ENCODE measurements at regions not wholly inside any gene's neighbourhood (a gene's known extent, or its start where the extent isn't known, plus 50 kb on each side); places are given as distances from the start of the nearest gene placed in this dataset.

DNA sequence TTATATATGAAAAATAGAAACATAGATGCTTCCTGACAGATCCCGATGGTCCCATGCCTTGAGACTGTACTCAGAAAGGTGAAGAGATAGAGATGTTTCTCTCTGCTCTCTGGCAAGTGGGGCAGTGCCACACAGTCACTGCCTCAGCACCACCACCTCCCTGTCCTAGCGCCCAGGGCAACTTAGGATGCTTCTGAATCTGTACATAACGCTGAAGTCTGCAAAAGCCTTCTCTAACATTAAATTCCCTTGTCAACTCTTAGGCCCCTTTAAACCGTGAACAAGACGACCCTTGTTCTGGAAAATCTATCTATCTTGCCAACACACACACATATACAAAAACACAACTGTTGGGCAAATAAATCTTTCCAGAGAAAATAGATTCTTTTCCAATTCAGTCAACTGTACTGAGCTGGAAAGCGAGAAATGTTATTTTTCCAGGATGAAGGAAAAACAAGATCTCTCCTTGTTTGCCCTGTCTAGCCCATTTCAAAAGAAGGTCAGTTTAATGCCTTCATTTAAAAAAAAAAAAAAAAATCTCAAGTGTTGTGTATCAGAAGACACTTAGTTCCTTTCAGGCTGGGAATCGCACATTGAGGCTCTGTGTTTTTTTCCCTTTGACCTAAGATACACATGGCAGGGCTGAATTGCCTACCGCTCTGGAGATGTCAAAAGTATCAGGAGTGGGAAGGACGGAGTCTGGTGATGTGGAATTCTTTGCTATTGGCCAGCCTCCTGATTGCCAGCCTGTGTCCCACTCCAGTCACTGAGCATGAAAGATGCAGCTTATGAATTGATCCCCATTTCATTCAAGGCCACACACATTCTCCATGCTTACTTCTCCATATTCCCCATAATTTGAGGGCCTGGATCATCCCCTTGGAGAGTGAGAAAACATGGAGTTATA is 241.4 kb downstream of the LACC1 start:
- TF ChIP-seq, protein P1, sequence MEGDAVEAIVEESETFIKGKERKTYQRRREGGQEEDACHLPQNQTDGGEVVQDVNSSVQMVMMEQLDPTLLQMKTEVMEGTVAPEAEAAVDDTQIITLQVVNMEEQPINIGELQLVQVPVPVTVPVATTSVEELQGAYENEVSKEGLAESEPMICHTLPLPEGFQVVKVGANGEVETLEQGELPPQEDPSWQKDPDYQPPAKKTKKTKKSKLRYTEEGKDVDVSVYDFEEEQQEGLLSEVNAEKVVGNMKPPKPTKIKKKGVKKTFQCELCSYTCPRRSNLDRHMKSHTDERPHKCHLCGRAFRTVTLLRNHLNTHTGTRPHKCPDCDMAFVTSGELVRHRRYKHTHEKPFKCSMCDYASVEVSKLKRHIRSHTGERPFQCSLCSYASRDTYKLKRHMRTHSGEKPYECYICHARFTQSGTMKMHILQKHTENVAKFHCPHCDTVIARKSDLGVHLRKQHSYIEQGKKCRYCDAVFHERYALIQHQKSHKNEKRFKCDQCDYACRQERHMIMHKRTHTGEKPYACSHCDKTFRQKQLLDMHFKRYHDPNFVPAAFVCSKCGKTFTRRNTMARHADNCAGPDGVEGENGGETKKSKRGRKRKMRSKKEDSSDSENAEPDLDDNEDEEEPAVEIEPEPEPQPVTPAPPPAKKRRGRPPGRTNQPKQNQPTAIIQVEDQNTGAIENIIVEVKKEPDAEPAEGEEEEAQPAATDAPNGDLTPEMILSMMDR (conservative IDR thresholded peaks at IDR 0.05; ENCODE audit: low read length): no peak
- TF ChIP-seq EZH2phosphoT487 (IDR thresholded peaks at IDR 0.05; ENCODE audit: borderline replicate concordance, low read depth, low read length): no peak

Measured in OCI-LY7 (cell line).